ENCODE measurements at regions not wholly inside any gene's neighbourhood (a gene's known extent, or its start where the extent isn't known, plus 50 kb on each side); places are given as distances from the start of the nearest gene placed in this dataset.
"Not testable (repeated sequence)": the region's sequence is repeated elsewhere in the genome, so short reads cannot be mapped to it uniquely, and the experiment has no call there.

- Histone ChIP-seq H3K79me2 (ENCODE audit: control insufficient read depth, insufficient read depth, low read length) (peaks cover 31% of the 10 kb centered on the region), H4K20me1 (ENCODE audit: control insufficient read depth, insufficient read depth) (no peaks in the 10 kb centered on the region), H3K9me3 (replicated peaks; ENCODE audit: control insufficient read depth, insufficient read depth, low read length) (no peaks in the 10 kb centered on the region), H3K4me3 (no peak overlapping the region), H3K27me3 (replicated peaks in 1 of 2; ENCODE audit: control insufficient read depth in 2 of 2, insufficient read depth in 2 of 2, low read length in 1 of 2) (no peaks in the 10 kb centered on the region), H2AFZ (ENCODE audit: control insufficient read depth, low read depth, low read length) (peak overlapping the region; percentile 19; the same call in 1 of the 2 replicates), H3K36me3 (ENCODE audit: control insufficient read depth in 2 of 2, insufficient read depth in 2 of 2, low read length in 1 of 2) (no peaks in the 10 kb centered on the region), H3K4me2 (ENCODE audit: control insufficient read depth, insufficient read depth) (peak overlapping the region; percentile 79), H3K4me1 (ENCODE audit: control insufficient read depth, insufficient read depth, low read length) (peaks cover 36% of the 10 kb centered on the region), H3K27ac (ENCODE audit: control insufficient read depth, insufficient read depth) (peak overlapping the region; percentile 57), H3K9ac (ENCODE audit: control insufficient read depth, insufficient read depth, low read length) (peak overlapping the region; percentile 31; the same call in 1 of the 2 replicates)
- SMC1A ChIA-PET (ENCODE audit: uncharacterized antibody, unreplicated experiment): interaction anchor here (0.8 to 1.3 kb wide), 2 partner anchors 14 to 90 kb away, joined by 3 to 4 read pairs; no protein-coding TSS in a partner anchor
- in situ Hi-C loops (cut with MboI) (no loop called here), intact Hi-C loops (cut with micrococcal nuclease; ENCODE audit: unreplicated experiment) (loop anchor here (5.0 kb wide), 1 partner anchor 72 kb away; no protein-coding TSS in a partner anchor)
- CTCF ChIA-PET: interaction anchor here (1.0 to 5.8 kb wide), 3 partner anchors 41 to 191 kb away, joined by 4 to 30 read pairs (median 7); no protein-coding TSS in a partner anchor
- TF ChIP-seq RELB (IDR thresholded peaks at IDR 0.05; ENCODE audit: low read depth) (0 out of 2 replicates have a peak, but pooled peaks have one; percentile 16), SPI1 (IDR thresholded peaks at IDR 0.05; ENCODE audit: borderline replicate concordance, insufficient read depth, low read depth, low read length) (no peak)
- no peak for ATAC-seq
- POLR2A ChIA-PET: interaction anchor here (0.6 to 1.4 kb wide), 2 partner anchors 54 to 56 kb away, joined by 3 read pairs; partner anchors contain the start of gene CEP85L
- BruUV-seq (replicated peaks): no TSS peak
- no peak for DNase-seq (ENCODE audit: low read depth, low spot score)
- 53% methylated on average over 3 of the region's 3 CpGs for WGBS (ENCODE audit: insufficient coverage, insufficient replicate concordance, low lambda C conversion rate, missing lambda C conversion rate)
- RAD21 ChIA-PET (ENCODE audit: unreplicated experiment): interaction anchor here (0.9 to 1.3 kb wide), 3 partner anchors 45 to 139 kb away, joined by 3 to 5 read pairs (median 4); partner anchors contain the start of gene CEP85L
- no peak for FAIRE-seq
Observed at GRCh38 chr6:118704915-118705314, 53.5 kb upstream of the CEP85L start.

GRCh38 chr6:118701260-118701659 is 49.9 kb upstream of the CEP85L start:
- FAIRE-seq; in situ Hi-C loops (cut with MboI); H3K4me3 ChIP-seq; H3K27me3 ChIP-seq (replicated peaks in 1 of 2; ENCODE audit: control insufficient read depth in 2 of 2, insufficient read depth in 2 of 2, low read length in 1 of 2); RAD21 ChIA-PET (ENCODE audit: unreplicated experiment); ATAC-seq; H3K36me3 ChIP-seq (ENCODE audit: control insufficient read depth in 2 of 2, insufficient read depth in 2 of 2, low read length in 1 of 2); DNase-seq (ENCODE audit: low read depth, low spot score); BruUV-seq (replicated peaks); H2AFZ ChIP-seq (ENCODE audit: control insufficient read depth, low read depth, low read length); H4K20me1 ChIP-seq (ENCODE audit: control insufficient read depth, insufficient read depth); POLR2A ChIA-PET; H3K4me2 ChIP-seq (ENCODE audit: control insufficient read depth, insufficient read depth); H3K9ac ChIP-seq (ENCODE audit: control insufficient read depth, insufficient read depth, low read length); H3K27ac ChIP-seq (ENCODE audit: control insufficient read depth, insufficient read depth); H3K9me3 ChIP-seq (replicated peaks; ENCODE audit: control insufficient read depth, insufficient read depth, low read length); H3K79me2 ChIP-seq (ENCODE audit: control insufficient read depth, insufficient read depth, low read length); intact Hi-C loops (cut with micrococcal nuclease; ENCODE audit: unreplicated experiment): not testable (repeated sequence)
- H3K4me1 ChIP-seq (ENCODE audit: control insufficient read depth, insufficient read depth, low read length): peaks cover 19% of the 10 kb centered on the region
- ChIA-PET CTCF (interaction anchor here (0.7 to 1.6 kb wide), 2 partner anchors 11 to 66 kb away, joined by 3 to 5 read pairs; no protein-coding TSS in a partner anchor), SMC1A (ENCODE audit: uncharacterized antibody, unreplicated experiment) (interaction anchor here (0.9 kb wide), 1 partner anchor 14 kb away, joined by 3 read pairs; no protein-coding TSS in a partner anchor)
- 100% methylated on average over 3 of the region's 3 CpGs for WGBS (ENCODE audit: insufficient coverage, insufficient replicate concordance, low lambda C conversion rate, missing lambda C conversion rate)

Data from GM12878 (cell line).